Stimulated activated memory B cell treated with anti-CD40 and anti-IgM and Interleukin-4, amounts not matched to agents 10 μg/mL and 1 μg/mL and 100 μg/mL, for 72 hours (primary cell): ENCODE measurements at regions not wholly inside any gene's neighbourhood (a gene's known extent, or its start where the extent isn't known, plus 50 kb on each side); places are given as distances from the start of the nearest gene placed in this dataset.
"Not testable (repeated sequence)": the region's sequence is repeated elsewhere in the genome, so short reads cannot be mapped to it uniquely, and the experiment has no call there.

Experiments used
- ATAC-seq: fragments of 150-1000 bp; cut with Tn5 transposase; 2 replicates; pipeline ENCODE4 v1.10.0; 2021
- H3K27ac Mint-ChIP-seq: one replicate; pipeline ENCODE4 v1.8.0; 2022; ENCODE audit warnings: mild to moderate bottlenecking, mixed read lengths
- H3K27me3 Mint-ChIP-seq: one replicate; pipeline ENCODE4 v1.8.0; 2022; ENCODE audit warnings: mixed read lengths
- H3K36me3 Mint-ChIP-seq: one replicate; pipeline ENCODE4 v1.8.0; 2022; ENCODE audit warnings: mixed read lengths
- H3K4me1 Mint-ChIP-seq: one replicate; pipeline ENCODE4 v1.8.0; 2022; ENCODE audit warnings: mixed read lengths
- H3K4me3 Mint-ChIP-seq: one replicate; pipeline ENCODE4 v1.8.0; 2022; ENCODE audit warnings: mild to moderate bottlenecking, moderate library complexity, mixed read lengths
- H3K9me3 Mint-ChIP-seq: one replicate; pipeline ENCODE4 v1.8.0; 2022; ENCODE audit warnings: mixed read lengths

GRCh38 chr17:82998637-82999036, 80.8 kb upstream of the METRNL start:
- Mint-ChIP-seq H3K4me3 (no peak overlapping the region), H3K27me3 (no peaks in the 10 kb centered on the region), H3K4me1 (no peaks in the 10 kb centered on the region), H3K36me3 (peaks cover 33% of the 10 kb centered on the region), H3K9me3 (peaks cover 7% of the 10 kb centered on the region), H3K27ac (no peak overlapping the region)
- ATAC-seq = no peak

- no peak for ATAC-seq
- H3K27me3 Mint-ChIP-seq = no peaks in the 10 kb centered on the region
- H3K36me3 Mint-ChIP-seq = peaks cover 21% of the 10 kb centered on the region
- no peak overlapping the region for H3K27ac Mint-ChIP-seq
- no peaks in the 10 kb centered on the region for H3K4me1 Mint-ChIP-seq
- H3K9me3 Mint-ChIP-seq = peaks cover 3% of the 10 kb centered on the region
- no peak overlapping the region for H3K4me3 Mint-ChIP-seq
These were observed 78.7 kb upstream of the METRNL start for GRCh38 chr17:83000738-83001137.

DNA sequence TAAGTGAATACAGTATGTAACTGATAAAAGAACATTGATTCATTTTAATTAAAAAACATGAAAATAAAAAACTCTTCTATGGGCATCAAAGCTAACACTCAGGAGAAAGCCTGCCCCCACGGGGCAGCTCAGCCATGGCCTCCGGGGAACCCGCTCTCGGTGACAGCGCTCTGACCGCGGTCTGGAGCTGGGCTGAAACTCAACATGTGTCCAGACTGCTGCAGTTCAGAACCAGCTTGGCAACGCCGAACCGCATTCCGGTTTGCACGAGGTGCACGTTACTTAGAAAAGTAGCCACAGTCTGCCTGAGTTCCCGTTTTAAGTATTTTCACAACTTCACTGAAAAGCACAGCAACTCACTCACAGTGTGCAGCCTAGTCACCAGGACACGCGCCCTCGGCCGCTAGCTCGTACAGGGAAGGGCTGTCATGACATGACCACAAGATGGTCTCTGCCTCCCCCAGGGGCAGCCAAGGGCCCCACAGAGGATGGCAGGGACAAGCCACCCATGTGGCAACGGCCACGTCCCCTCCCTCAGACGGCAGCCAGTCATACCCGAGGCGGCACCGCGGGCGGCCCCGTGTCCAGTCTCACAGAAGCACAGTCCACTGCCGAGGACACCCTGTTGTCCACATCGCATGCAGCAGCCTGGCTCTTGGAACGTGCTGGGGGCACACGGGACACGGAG, 77.1 kb upstream of the METRNL start:
- peaks cover 3% of the 10 kb centered on the region for H3K9me3 Mint-ChIP-seq
- no peaks in the 10 kb centered on the region for H3K27me3 Mint-ChIP-seq
- H3K4me3 Mint-ChIP-seq = no peak overlapping the region
- H3K27ac Mint-ChIP-seq = no peak overlapping the region
- peaks cover 26% of the 10 kb centered on the region for H3K36me3 Mint-ChIP-seq
- H3K4me1 Mint-ChIP-seq = no peaks in the 10 kb centered on the region
- ATAC-seq = no peak

GRCh38 chr17:83004791-83005380, 74.5 kb upstream of the METRNL start:
- Mint-ChIP-seq H3K4me1 (no peaks in the 10 kb centered on the region), H3K27ac (no peak overlapping the region), H3K9me3 (no peaks in the 10 kb centered on the region), H3K27me3 (no peaks in the 10 kb centered on the region), H3K36me3 (peaks cover 19% of the 10 kb centered on the region), H3K4me3 (no peak overlapping the region)
- ATAC-seq = no peak

GRCh38 chr17:83005639-83006038, 73.8 kb upstream of the METRNL start:
- Mint-ChIP-seq H3K27me3 (no peaks in the 10 kb centered on the region), H3K9me3 (no peaks in the 10 kb centered on the region), H3K27ac (no peak overlapping the region), H3K4me1 (no peaks in the 10 kb centered on the region), H3K36me3 (peaks cover 12% of the 10 kb centered on the region), H3K4me3 (no peak overlapping the region)
- ATAC-seq = no peak

DNA sequence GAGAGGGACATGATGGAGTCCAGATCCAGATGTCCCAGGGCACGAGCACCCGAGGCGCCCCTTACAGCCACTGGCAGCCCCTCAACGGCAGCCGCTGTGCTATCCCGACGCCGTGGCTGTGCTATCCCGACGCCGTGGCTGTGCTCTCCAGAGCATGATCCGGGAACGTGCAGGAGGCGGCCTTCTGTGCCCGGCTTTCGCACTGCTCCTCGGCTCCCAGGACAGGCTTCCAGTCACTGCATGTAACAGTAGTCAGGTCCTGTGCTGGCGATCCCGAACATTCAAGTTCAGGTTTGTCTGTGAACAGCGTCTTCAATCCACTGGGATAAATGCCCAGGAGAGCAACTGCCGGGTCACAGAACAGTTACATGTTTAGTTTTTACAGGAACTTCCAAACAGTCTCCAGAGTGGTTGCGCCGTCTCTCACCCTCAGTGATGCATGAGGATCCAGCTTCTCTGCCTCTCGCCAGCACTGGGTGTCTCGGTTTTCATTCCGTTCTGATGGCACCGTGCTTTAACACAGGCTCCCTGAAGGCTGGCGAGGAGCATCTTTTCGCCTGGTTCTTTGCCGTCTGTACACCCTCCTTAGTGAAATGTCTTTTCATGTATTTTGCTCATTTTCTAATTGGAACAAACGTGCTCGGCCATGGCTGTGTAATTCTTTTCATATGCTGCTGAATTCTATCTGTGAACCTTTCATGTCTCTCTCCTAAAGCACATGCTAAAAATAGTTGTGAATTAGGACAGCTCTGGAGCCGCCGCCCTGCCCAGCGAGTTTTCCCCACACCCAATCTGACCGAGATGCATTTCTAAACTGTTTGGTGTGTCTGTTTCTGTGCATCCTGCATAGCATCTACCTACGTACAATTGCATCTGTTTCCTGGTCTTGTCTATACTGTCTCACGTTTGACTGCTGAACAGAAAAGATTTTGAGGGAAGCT, 72.6 kb upstream of the METRNL start:
- Mint-ChIP-seq H3K9me3 (no peaks in the 10 kb centered on the region), H3K36me3 (peaks cover 5% of the 10 kb centered on the region), H3K4me1 (no peaks in the 10 kb centered on the region), H3K27me3 (no peaks in the 10 kb centered on the region), H3K27ac (no peak overlapping the region), H3K4me3 (no peak overlapping the region)
- ATAC-seq = no peak

- Mint-ChIP-seq H3K27ac (no peak overlapping the region), H3K36me3 (peaks cover 12% of the 10 kb centered on the region), H3K9me3 (no peaks in the 10 kb centered on the region), H3K4me3 (no peak overlapping the region), H3K27me3 (no peaks in the 10 kb centered on the region), H3K4me1 (no peaks in the 10 kb centered on the region)
- no peak for ATAC-seq
These were observed 71.8 kb upstream of the METRNL start for GRCh38 chr17:83007504-83008185.

GRCh38 chr17:83008186-83008510, 71.3 kb upstream of the METRNL start:
- Mint-ChIP-seq H3K4me3 (no peak overlapping the region), H3K9me3 (no peaks in the 10 kb centered on the region), H3K4me1 (no peaks in the 10 kb centered on the region), H3K27ac (no peak overlapping the region), H3K36me3 (peaks cover 14% of the 10 kb centered on the region), H3K27me3 (no peaks in the 10 kb centered on the region)
- ATAC-seq = no peak

DNA sequence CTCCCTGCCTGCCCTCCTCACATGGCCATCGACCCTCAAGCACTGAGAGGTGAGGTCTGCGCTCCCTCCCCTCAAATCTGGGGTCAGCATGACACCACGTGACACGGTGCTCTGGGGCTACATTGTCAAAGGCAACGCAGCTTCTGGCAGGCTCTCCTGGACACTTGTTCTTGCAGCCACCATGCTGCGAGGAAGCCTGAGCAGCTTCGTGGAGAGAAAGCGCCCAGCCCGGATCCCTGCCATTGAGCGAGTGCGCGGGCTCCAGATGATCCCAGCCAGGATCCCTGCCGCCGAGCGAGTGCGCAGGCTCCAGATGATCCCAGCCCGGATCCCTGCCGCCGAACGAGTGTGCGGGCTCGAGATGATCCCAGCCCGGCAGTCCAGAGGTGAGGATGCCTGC, 70.9 kb upstream of the METRNL start:
- H3K4me1 Mint-ChIP-seq = no peaks in the 10 kb centered on the region
- no peaks in the 10 kb centered on the region for H3K9me3 Mint-ChIP-seq
- H3K36me3 Mint-ChIP-seq = peaks cover 14% of the 10 kb centered on the region
- H3K27me3 Mint-ChIP-seq = no peaks in the 10 kb centered on the region
- no peak for ATAC-seq
- no peak overlapping the region for H3K4me3 Mint-ChIP-seq
- H3K27ac Mint-ChIP-seq = no peak overlapping the region

GRCh38 chr17:83009414-83010205, 69.8 kb upstream of the METRNL start:
- Mint-ChIP-seq H3K4me1 (no peaks in the 10 kb centered on the region), H3K36me3 (peaks cover 14% of the 10 kb centered on the region), H3K27ac (no peak overlapping the region), H3K27me3 (no peaks in the 10 kb centered on the region), H3K9me3 (no peaks in the 10 kb centered on the region), H3K4me3 (no peak overlapping the region)
- ATAC-seq = no peak

DNA sequence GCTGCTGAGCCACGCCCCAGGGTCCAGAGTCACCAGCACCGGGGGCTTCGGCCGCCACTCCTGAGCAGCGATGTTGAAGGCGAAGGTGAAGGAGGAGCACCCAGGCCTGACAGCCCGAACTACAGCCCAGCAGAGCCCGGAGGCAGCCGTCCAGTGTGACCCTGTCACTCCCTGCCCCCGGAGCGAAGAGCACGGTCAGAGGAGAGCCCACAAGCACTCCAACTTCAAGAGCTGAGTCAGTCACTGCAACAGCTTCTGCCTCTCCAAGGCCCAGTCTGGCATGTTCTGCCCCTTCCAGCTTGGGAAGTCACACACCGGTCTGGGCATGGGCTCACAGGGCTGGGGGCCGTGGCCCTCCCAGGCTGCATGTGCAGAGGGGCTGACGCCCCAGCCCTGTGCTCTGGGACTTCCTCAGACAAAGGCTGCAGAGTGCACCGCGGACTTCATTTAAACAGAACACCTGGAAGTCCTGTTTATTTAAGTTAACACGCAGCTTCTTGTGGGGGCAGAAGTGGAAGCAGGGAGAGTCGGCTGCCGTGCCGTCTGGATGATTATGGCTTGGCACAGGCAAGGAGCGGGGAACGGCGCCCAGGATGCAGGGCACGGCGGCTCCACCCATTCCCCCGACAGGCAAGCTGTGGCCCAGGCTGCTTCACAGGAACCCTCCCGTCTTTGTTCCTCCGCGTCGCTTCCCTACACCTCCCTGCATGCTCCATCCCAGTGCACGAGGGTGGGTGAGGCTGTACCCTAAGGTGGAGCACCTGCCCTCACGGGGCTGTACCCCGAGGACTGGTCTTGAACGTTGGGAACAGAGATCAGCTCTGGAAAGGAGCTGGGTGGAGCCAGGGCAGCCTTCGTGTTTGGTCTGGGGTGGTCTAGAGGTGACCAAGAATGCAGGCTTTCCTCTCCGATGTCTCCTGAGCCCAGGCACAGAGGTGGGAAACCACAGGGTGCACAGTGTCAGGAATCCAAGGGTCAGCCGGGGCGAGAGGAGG, 68.9 kb upstream of the METRNL start:
- H3K27ac Mint-ChIP-seq = no peak overlapping the region
- H3K4me3 Mint-ChIP-seq = no peak overlapping the region
- peak; percentile 39 for ATAC-seq
- H3K36me3 Mint-ChIP-seq = peaks cover 14% of the 10 kb centered on the region
- no peaks in the 10 kb centered on the region for H3K4me1 Mint-ChIP-seq
- H3K9me3 Mint-ChIP-seq = no peaks in the 10 kb centered on the region
- no peaks in the 10 kb centered on the region for H3K27me3 Mint-ChIP-seq

DNA sequence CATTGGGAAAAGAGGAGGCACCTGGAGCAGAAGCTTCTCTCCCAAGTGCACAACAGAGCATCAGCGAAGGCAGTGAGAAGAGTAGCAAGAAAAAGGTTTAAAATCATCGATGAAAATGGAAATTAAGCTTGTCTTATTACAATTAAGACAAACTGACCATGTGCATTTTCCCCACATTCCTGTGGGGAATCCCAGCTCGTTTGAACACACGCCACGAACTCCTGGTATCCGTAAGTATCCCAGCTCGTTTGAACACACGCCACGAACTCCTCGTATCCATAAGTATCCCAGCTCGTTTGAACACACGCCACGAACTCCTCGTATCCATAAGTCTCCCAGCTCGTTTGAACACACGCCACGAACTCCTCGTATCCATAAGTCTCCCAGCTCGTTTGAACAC, 67.7 kb upstream of the METRNL start:
- not testable (repeated sequence) for ATAC-seq, H3K4me3 Mint-ChIP-seq, H3K36me3 Mint-ChIP-seq, H3K9me3 Mint-ChIP-seq, H3K27ac Mint-ChIP-seq, H3K4me1 Mint-ChIP-seq, H3K27me3 Mint-ChIP-seq

GRCh38 chr17:83012200-83012785, 67.1 kb upstream of the METRNL start:
- Mint-ChIP-seq H3K27ac (no peak overlapping the region), H3K4me3 (no peak overlapping the region), H3K9me3 (no peaks in the 10 kb centered on the region)

More at GRCh38 chr17:83012200-83012785, 67.1 kb upstream of the METRNL start:
- no peak for ATAC-seq
- no peaks in the 10 kb centered on the region for H3K27me3 Mint-ChIP-seq
- peaks cover 9% of the 10 kb centered on the region for H3K36me3 Mint-ChIP-seq
- H3K4me1 Mint-ChIP-seq = no peaks in the 10 kb centered on the region
